ENCODE measurements at regions not wholly inside any gene's neighbourhood (a gene's known extent, or its start where the extent isn't known, plus 50 kb on each side); places are given as distances from the start of the nearest gene placed in this dataset.

DNA sequence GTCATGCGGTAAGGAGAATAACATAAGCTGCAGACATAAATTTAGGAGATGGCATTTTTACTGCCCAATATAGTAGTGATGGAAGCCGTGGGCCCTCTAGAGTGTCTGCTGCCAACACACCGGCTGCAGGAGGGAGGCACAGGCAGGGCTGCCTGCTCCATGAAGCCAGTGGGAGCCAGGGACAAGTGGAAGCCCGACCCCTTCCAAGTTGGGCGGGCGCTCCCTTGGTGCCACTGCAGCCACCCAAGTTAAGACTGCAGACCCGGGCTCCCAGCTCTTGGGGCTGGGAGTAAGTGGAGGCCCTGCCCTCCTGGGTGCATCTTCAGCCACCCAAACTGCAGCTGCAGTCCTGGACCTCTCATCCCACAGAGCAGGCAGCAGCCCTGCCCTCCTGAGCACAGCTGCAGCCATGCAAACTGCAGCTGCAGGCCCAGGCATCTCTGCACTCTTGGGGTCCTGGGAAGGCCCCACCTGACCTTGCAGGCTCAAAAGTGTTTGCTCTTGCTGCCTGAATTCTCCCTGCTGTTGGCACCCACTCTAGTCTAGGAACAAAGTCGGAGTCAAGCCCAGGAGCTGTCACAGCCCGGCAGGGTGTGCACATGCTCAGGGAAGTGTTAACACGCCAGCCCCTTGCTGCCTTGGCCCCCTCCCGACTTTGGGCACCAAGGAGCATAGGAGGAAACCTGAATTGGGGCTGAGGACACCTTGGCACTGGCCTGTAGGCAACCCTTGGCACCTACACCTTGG lies 437.2 kb upstream of the PRMT6 start:
- H3K4ac ChIP-seq (ENCODE audit: low read depth, low read length), result no peak overlapping the region
- Mint-ChIP-seq H3K4me3 (no peak overlapping the region), H3K27me3 (ENCODE audit: low read depth) (no peaks in the 10 kb centered on the region), H3K36me3 (ENCODE audit: insufficient read depth in 1 of 3, low read depth in 3 of 3) (no peaks in the 10 kb centered on the region; a peak in 2 of 7 replicates), H3K4me1 (no peaks in the 10 kb centered on the region), H3K9me3 (no peaks in the 10 kb centered on the region; a peak in 1 of 5 replicates), H3K27ac (no peak overlapping the region)
- H3K27ac ChIP-seq (ENCODE audit: insufficient read length, low read depth, low read length), result no peak overlapping the region
- H2BK12ac ChIP-seq (ENCODE audit: insufficient read length, low read depth, low read length), result no peak overlapping the region
- H2BK15ac ChIP-seq (ENCODE audit: low read depth, low read length), result no peak overlapping the region
- no peak overlapping the region for H2AFZ ChIP-seq (ENCODE audit: low read length)
- no peak overlapping the region for H2BK5ac ChIP-seq (ENCODE audit: insufficient read length, low read length)
- no peak overlapping the region for H3K56ac ChIP-seq (ENCODE audit: insufficient read length, low read depth, low read length)
- H4K5ac ChIP-seq (ENCODE audit: insufficient read length, low read depth, low read length), result no peak overlapping the region
- H3K23ac ChIP-seq (ENCODE audit: insufficient read length, low read depth, low read length), result no peak overlapping the region
- no peak overlapping the region for H3K9ac ChIP-seq (ENCODE audit: extremely low read depth, insufficient read length, low read length)
- no peak overlapping the region for H3K4me2 ChIP-seq (ENCODE audit: insufficient read depth, insufficient read length, low read length)
- no CpG with 5 or more reads among the region's 11 CpGs for WGBS (ENCODE audit: extremely low coverage, insufficient read length, low lambda C conversion rate)
- no peak overlapping the region; the same call in 1 of the 2 replicates for H3K14ac ChIP-seq (ENCODE audit: insufficient read depth, low read length)
- no peak overlapping the region for H4K91ac ChIP-seq (ENCODE audit: insufficient read length, low read depth, low read length)
- H3K79me1 ChIP-seq (ENCODE audit: insufficient read depth, low read depth, low read length, poor library complexity, severe bottlenecking), result no peaks in the 10 kb centered on the region
- H4K8ac ChIP-seq (replicated peaks; ENCODE audit: insufficient read length, low read depth, low read length), result no peak overlapping the region
- H3K23me2 ChIP-seq (ENCODE audit: insufficient read length, low read depth, low read length, poor library complexity, severe bottlenecking), result no peaks in the 10 kb centered on the region
- DNase-seq, result no peak
- no peak overlapping the region for H3T11ph ChIP-seq (ENCODE audit: low read length)
- H2BK20ac ChIP-seq (ENCODE audit: low read depth, low read length, poor library complexity, severe bottlenecking), result no peak overlapping the region
- H3K27me3 ChIP-seq (ENCODE audit: insufficient read depth, low read length), result no peaks in the 10 kb centered on the region
- no peak overlapping the region for H2AK5ac ChIP-seq (ENCODE audit: insufficient read length, low read length)
- H2BK120ac ChIP-seq (ENCODE audit: low read depth, low read length, poor library complexity, severe bottlenecking), result no peak overlapping the region
- H3K18ac ChIP-seq (ENCODE audit: insufficient read length, low read depth, low read length), result no peak overlapping the region
- no peaks in the 10 kb centered on the region for H4K20me1 ChIP-seq (ENCODE audit: control insufficient read depth, insufficient read depth, insufficient read length)
- TF ChIP-seq, protein P1, sequence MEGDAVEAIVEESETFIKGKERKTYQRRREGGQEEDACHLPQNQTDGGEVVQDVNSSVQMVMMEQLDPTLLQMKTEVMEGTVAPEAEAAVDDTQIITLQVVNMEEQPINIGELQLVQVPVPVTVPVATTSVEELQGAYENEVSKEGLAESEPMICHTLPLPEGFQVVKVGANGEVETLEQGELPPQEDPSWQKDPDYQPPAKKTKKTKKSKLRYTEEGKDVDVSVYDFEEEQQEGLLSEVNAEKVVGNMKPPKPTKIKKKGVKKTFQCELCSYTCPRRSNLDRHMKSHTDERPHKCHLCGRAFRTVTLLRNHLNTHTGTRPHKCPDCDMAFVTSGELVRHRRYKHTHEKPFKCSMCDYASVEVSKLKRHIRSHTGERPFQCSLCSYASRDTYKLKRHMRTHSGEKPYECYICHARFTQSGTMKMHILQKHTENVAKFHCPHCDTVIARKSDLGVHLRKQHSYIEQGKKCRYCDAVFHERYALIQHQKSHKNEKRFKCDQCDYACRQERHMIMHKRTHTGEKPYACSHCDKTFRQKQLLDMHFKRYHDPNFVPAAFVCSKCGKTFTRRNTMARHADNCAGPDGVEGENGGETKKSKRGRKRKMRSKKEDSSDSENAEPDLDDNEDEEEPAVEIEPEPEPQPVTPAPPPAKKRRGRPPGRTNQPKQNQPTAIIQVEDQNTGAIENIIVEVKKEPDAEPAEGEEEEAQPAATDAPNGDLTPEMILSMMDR (conservative IDR thresholded peaks at IDR 0.05), result no peak
- no peaks in the 10 kb centered on the region for H3K4me1 ChIP-seq (ENCODE audit: insufficient read depth, low read length)
- no peaks in the 10 kb centered on the region for H3K9me3 ChIP-seq (ENCODE audit: control insufficient read depth, low read depth, low read length)
- no peaks in the 10 kb centered on the region for H3K79me2 ChIP-seq (ENCODE audit: insufficient read depth, low read length)

All from H9 (cell line).